ENCODE measurements at regions not wholly inside any gene's neighbourhood (a gene's known extent, or its start where the extent isn't known, plus 50 kb on each side); places are given as distances from the start of the nearest gene placed in this dataset.

DNA sequence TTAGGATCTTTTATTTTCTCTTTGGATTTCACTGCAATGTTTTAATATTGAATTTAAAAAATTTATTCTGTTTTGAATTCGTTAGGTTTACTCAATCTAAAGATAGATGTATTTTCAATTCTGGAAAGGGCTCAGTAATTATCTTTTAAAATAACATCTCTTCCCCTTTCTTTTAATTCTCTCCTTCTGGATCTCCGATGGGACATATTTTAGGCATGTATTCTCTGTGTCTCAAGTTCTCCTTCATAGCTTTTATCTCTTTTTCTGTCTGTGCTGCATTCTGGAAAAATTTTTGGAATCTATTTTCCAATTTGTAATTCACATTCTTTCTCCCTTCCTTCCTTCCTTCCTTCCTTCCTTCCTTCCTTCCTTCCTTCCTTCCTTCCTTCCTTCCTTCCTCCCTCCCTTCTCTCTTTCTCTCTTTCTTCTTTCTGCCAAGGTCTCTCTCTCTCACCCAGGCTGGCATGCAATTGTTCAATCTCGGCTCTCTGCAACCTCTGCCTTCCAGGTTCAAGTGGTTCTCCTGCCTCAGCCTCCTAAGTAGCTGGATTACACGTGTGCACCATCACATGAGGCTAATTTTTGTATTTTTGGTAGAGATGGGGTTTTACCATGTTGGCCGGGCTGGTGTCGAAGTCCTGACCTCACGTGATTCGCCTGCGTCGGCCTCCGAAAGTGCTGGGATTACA is 98.5 kb upstream of the CTTNBP2 start:
- TF ChIP-seq, protein P1, sequence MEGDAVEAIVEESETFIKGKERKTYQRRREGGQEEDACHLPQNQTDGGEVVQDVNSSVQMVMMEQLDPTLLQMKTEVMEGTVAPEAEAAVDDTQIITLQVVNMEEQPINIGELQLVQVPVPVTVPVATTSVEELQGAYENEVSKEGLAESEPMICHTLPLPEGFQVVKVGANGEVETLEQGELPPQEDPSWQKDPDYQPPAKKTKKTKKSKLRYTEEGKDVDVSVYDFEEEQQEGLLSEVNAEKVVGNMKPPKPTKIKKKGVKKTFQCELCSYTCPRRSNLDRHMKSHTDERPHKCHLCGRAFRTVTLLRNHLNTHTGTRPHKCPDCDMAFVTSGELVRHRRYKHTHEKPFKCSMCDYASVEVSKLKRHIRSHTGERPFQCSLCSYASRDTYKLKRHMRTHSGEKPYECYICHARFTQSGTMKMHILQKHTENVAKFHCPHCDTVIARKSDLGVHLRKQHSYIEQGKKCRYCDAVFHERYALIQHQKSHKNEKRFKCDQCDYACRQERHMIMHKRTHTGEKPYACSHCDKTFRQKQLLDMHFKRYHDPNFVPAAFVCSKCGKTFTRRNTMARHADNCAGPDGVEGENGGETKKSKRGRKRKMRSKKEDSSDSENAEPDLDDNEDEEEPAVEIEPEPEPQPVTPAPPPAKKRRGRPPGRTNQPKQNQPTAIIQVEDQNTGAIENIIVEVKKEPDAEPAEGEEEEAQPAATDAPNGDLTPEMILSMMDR (conservative IDR thresholded peaks at IDR 0.05; ENCODE audit: low read depth, low read length), result no peak
- no peak for TF ChIP-seq CEBPB (IDR thresholded peaks at IDR 0.05; ENCODE audit: low read depth, low read length)
- TF ChIP-seq POLR2A (IDR thresholded peaks at IDR 0.05; ENCODE audit: low read depth, low read length), result no peak

Data from IMR-90 (cell line).